Natural killer cell (primary cell): ENCODE measurements at regions not wholly inside any gene's neighbourhood (a gene's known extent, or its start where the extent isn't known, plus 50 kb on each side); places are given as distances from the start of the nearest gene placed in this dataset.

ENCODE experiments used
- ATAC-seq, 3 donors: fragments of 150-1000 bp in 2 of 3; fragments of 200-7000 bp in 1 of 3; cut with Tn5 transposase; 1 replicate in 1 of 3; 2 replicates in 2 of 3; pipeline ENCODE4 v1.10.0; 2021; ENCODE audit warnings: mild to moderate bottlenecking in 2 of 3, moderate library complexity in 2 of 3
- DNase-seq, 2 donors: peaks; one replicate each; pipeline versions ENCODE4 v3.0.0 to v3.0.0-alpha.2; 2013 to 2021; ENCODE audit warnings: mixed read lengths in 1 of 2
- H3K27ac ChIP-seq: one replicate; pipeline ENCODE4 v1.5.1; 2013; ENCODE audit warnings: mild to moderate bottlenecking, low read length
- H3K27me3 ChIP-seq: one replicate; pipeline ENCODE4 v1.6.1; 2013; ENCODE audit warnings: low read length; ENCODE audit not compliant: control insufficient read depth, insufficient read depth
- H3K36me3 ChIP-seq: one replicate; pipeline ENCODE4 v1.6.1; 2013; ENCODE audit warnings: low read length; ENCODE audit not compliant: control insufficient read depth, insufficient read depth
- H3K4me1 ChIP-seq: one replicate; pipeline ENCODE4 v1.6.1; 2013; ENCODE audit warnings: low read length; ENCODE audit not compliant: control insufficient read depth, insufficient read depth
- H3K4me3 ChIP-seq: one replicate; pipeline ENCODE4 v1.5.1; 2013; ENCODE audit warnings: low read length
- H3K9me3 ChIP-seq: one replicate; pipeline ENCODE4 v1.6.1; 2013; ENCODE audit warnings: low read length; ENCODE audit not compliant: control insufficient read depth, insufficient read depth
- H3K27ac Mint-ChIP-seq, 2 donors: one replicate each; pipeline ENCODE4 v1.8.0; 2022; ENCODE audit warnings: mild to moderate bottlenecking in 2 of 2, mixed read lengths in 2 of 2, moderate library complexity in 1 of 2
- H3K27me3 Mint-ChIP-seq, 2 donors: one replicate each; pipeline ENCODE4 v1.8.0; 2022; ENCODE audit warnings: low read depth in 2 of 2, mixed read lengths in 2 of 2
- H3K36me3 Mint-ChIP-seq: one replicate; pipeline ENCODE4 v1.8.0; 2022; ENCODE audit warnings: mixed read lengths
- H3K4me1 Mint-ChIP-seq, 2 donors: one replicate each; pipeline ENCODE4 v1.8.0; 2022; ENCODE audit warnings: mixed read lengths in 2 of 2
- H3K4me3 Mint-ChIP-seq: one replicate; pipeline ENCODE4 v1.8.0; 2022; ENCODE audit warnings: mild to moderate bottlenecking, moderate library complexity, mixed read lengths
- H3K9me3 Mint-ChIP-seq, 2 donors: one replicate each; pipeline ENCODE4 v1.8.0; 2022; ENCODE audit warnings: mixed read lengths in 2 of 2
- CTCF ChIP-seq: fragments of 200-600 bp; IDR thresholded peaks from one replicate; pipeline ENCODE4 v1.8.0; 2022; ENCODE audit warnings: antibody characterized with exemption
- WGBS: methylation state at CpG from one replicate; pipeline ENCODE4 v1.1.7; 2013; ENCODE audit warnings: missing lambda C conversion rate; ENCODE audit not compliant: insufficient coverage; 5-methylcytosine and 5-hydroxymethylcytosine counted together
- intact Hi-C: fragments of 100-400 bp; cut with micrococcal nuclease; formaldehyde crosslinking; loops from one replicate; pipeline ENCODE4 v1.14.2; 2022

GRCh38 chr5:3335301-3335700, 260.3 kb upstream of the IRX1 start:
- H3K9me3 ChIP-seq: peaks cover 3% of the 10 kb centered on the region

GRCh38 chr5:3333836-3334235, 261.8 kb upstream of the IRX1 start:
- ATAC-seq (no peak), DNase-seq (no peak)
- intact Hi-C loops: no loop called here
- Mint-ChIP-seq H3K9me3 (no peaks in the 10 kb centered on the region), H3K27me3 (no peaks in the 10 kb centered on the region), H3K36me3 (no peaks in the 10 kb centered on the region), H3K4me1 (no peaks in the 10 kb centered on the region), H3K27ac (no peak overlapping the region), H3K4me3 (no peak overlapping the region)
- WGBS: 76% methylated on average over 8 of the region's 8 CpGs
- no peak overlapping the region for H3K4me3 ChIP-seq
- H3K27ac ChIP-seq: no peak overlapping the region
- H3K4me1 ChIP-seq: no peaks in the 10 kb centered on the region
- H3K36me3 ChIP-seq: no peaks in the 10 kb centered on the region
- H3K27me3 ChIP-seq: no peaks in the 10 kb centered on the region
- no peak for TF ChIP-seq CTCF
- no peaks in the 10 kb centered on the region for H3K9me3 ChIP-seq

More at GRCh38 chr5:3335301-3335700, 260.3 kb upstream of the IRX1 start:
- Histone ChIP-seq H3K4me3 (no peak overlapping the region), H3K27ac (no peak overlapping the region), H3K4me1 (no peaks in the 10 kb centered on the region), H3K27me3 (no peaks in the 10 kb centered on the region), H3K36me3 (no peaks in the 10 kb centered on the region)
- Mint-ChIP-seq H3K27me3 (no peaks in the 10 kb centered on the region), H3K36me3 (no peaks in the 10 kb centered on the region), H3K4me1 (no peaks in the 10 kb centered on the region), H3K27ac (no peak overlapping the region), H3K9me3 (no peaks in the 10 kb centered on the region), H3K4me3 (no peak overlapping the region)
- no peak for TF ChIP-seq CTCF
- 83% methylated on average over 12 of the region's 12 CpGs for WGBS
- intact Hi-C loops: no loop called here
- DNase-seq (no peak), ATAC-seq (no peak)

GRCh38 chr5:3333105-3333504, 262.5 kb upstream of the IRX1 start:
- H3K9me3 Mint-ChIP-seq: no peaks in the 10 kb centered on the region
- no peak for ATAC-seq

More at GRCh38 chr5:3333105-3333504, 262.5 kb upstream of the IRX1 start:
- WGBS: 87% methylated on average over 9 of the region's 9 CpGs
- no peak overlapping the region for H3K27ac ChIP-seq
- no peaks in the 10 kb centered on the region for H3K4me1 ChIP-seq
- intact Hi-C loops: no loop called here
- TF ChIP-seq CTCF: no peak
- H3K9me3 ChIP-seq: no peaks in the 10 kb centered on the region
- Mint-ChIP-seq H3K36me3 (no peaks in the 10 kb centered on the region), H3K27ac (no peak overlapping the region), H3K4me1 (no peaks in the 10 kb centered on the region), H3K27me3 (no peaks in the 10 kb centered on the region), H3K4me3 (no peak overlapping the region)
- DNase-seq: no peak
- H3K4me3 ChIP-seq: no peak overlapping the region
- no peaks in the 10 kb centered on the region for H3K36me3 ChIP-seq
- H3K27me3 ChIP-seq: no peaks in the 10 kb centered on the region
